22Rv1 (cell line): ENCODE measurements at regions not wholly inside any gene's neighbourhood (a gene's known extent, or its start where the extent isn't known, plus 50 kb on each side); places are given as distances from the start of the nearest gene placed in this dataset.

ENCODE experiments used
- CTCF ChIP-seq: fragments of 450-650 bp; IDR thresholded peaks from 2 replicates; pipeline ENCODE4 v1.5.1; 2017; ENCODE audit warnings: mild to moderate bottlenecking
- ZFX ChIP-seq: fragments of 450-650 bp; IDR thresholded peaks from 2 replicates; pipeline ENCODE4 v1.6.1; 2017; ENCODE audit warnings: antibody characterized with exemption, borderline replicate concordance

DNA sequence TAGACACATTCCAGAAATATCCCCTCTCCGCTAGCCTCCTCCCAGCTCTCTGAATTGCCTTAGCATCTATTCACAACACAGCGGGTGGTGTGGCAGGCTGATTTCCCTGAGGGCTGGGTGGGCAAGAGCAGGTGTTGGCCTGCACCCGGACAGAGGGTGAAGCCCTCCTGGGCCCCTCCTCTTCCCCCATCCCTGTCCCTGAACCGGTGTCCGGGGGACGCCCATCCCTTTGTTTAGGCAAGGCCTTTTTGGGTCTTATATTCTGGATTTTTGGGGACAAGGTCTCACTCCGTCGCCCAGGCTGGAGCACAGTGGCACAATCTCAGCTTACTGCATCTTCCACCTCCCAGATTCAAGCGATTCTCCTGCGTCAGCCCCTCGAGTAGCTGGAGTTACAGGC, 55.2 kb upstream of the KLHL25 start:
- TF ChIP-seq CTCF (no peak), ZFX (no peak)
